HG03025 (cell line): ENCODE measurements at regions not wholly inside any gene's neighbourhood (a gene's known extent, or its start where the extent isn't known, plus 50 kb on each side); places are given as distances from the start of the nearest gene placed in this dataset.

ENCODE experiments used
- ATAC-seq: cut with Tn5 transposase; IDR thresholded peaks from one replicate; pipeline ENCODE4 v1.9.1; 2021; ENCODE audit warnings: mild to moderate bottlenecking, moderate library complexity; ENCODE audit not compliant: unreplicated experiment, low FRiP score

DNA sequence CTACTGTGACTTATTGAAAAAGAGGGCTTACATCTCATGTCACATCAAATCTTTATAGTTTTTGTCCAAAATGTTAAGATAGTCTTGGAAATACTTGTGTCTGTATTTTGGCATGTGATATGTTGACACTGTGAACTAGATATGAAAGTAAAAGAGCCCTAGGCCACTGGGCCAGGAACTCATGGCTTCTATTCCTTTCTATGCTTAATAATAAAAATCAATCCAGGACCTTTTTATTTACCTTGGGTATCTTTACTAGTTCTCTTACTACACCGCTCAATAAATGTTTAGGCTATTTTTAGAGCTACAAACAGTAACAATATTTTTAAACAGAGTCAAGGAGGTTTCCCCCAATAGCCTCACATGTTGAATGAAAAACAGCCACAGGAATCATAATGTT, 348.6 kb upstream of the SLC24A2 start:
- no peak for ATAC-seq

GRCh38 chr9:20135119-20135697, 346.4 kb upstream of the SLC24A2 start:
- ATAC-seq = no peak

DNA sequence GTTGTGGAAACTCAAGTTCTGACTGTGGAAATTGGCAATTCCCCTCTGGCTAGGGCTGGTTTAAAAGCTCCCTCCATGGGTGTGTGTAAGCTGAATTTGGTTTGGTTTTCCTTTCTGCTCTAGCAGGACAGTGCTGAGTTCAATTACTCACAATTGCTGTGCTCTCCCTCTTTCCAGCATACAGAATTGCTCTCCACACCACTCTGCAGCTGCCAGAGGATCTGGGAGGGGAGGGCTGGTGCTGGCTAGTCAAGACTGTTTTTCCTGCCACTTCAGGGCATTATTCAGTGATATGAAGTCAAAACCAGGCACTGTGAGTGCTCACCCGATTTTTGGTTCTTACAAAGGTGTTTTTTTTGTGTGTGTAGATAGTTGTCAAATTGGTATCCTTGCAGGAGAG, 336.9 kb upstream of the SLC24A2 start:
- no peak for ATAC-seq

DNA sequence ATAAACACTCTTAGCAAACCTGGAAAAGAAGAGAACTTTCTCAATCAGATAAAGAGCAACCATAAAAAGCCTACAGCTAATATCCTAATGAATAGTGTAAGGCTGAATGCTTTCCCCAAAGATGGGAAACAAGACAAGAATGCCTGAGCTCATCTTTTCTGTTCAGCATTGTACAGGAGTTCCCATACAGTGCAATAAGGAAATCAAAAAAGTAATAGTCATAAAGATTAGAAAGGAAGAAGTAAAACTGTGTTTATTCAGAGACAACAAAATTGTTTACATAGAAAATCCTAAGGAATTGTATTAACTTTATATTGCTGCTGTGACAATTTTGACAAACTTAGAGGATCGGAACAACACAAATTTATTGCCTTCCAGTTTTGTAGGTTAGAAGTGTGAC, 330.7 kb upstream of the SLC24A2 start:
- ATAC-seq = no peak

DNA sequence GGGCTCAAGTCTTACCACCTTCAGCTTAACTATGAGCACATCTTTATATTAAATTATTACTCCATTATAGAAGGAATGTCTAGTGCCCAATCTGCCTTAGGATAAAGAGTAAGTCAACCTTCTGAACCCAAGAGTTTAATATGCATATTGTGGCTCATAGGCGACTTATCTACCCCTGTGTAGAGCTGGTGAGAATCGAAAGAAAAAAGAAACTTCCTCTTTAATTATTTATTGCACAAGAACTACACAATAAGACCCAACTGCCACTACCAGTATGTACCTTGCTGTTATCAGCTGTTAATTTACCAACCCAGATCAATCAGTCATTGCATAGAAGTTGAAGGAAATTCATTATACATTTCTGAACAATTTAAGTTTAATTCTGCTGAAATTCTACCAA, 329.1 kb upstream of the SLC24A2 start:
- ATAC-seq = no peak

DNA sequence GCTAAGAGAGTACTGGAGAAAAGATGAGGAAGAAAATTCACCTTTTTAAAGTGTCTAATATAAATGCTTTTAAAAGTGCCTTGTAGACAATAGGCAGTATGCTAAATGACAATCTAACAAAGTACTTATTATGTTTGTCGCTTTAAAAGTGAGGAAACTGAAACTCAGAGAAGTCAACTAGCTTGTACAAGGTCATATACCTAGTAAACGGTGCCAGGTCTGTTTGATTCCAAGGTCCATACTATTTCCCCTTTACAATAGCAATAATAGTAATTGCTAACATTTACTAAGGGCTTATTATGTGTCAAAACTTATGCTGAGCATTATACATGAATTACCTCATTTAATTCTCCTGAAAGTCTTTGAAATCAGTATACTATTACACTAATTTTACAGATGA, 328.6 kb upstream of the SLC24A2 start:
- no peak for ATAC-seq

DNA sequence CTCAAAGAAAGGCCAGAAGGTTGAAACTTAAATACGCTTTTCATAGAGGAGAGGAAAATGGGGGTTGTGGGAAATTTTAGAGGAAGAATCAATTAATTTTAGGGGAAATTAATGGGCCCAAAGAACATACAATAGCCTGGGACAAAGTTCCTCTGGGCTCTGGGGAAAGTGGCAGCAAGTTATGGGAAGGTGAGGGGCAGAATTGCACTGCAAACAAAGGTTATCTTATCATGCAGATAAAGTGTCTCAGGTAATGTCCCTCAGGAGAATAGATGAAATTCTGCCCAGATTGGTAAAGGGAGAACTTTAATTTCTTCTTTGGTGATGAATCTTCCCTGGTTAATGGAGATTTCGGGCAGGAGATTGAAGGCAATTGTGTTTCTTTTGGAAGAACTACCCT, 326.1 kb upstream of the SLC24A2 start:
- no peak for ATAC-seq

GRCh38 chr9:20112205-20112783, 323.5 kb upstream of the SLC24A2 start:
- ATAC-seq = no peak

DNA sequence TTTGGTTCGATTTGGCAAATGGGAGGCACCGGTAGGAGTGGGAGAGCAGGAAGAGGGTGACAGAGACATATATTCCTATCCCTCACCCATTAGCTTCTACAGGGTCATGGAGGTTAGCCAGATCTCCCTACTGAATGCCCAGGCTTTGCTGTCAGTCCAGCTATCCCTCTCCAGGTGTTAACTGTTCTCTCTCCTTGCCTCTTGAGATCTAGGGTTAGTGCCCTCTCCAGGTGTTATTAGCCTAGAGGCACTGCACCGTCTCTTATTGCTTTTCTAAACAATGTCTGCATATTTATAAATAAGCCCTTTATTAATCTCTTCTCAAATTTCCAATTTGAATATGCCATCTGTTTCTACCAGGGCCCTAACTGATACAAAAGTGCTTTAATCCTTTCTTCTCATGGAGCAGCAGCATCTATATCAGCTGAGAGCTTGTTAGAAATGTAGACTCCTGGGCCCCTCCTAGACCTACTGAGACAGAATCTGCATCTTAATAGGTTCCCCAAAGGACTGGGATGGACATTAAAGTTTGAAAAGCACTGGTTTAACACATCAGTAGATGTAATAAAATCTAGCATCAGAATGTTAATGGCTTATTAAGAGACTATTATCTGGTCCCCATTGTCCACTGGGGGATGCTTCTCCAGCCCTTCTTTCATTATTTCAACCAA, 322.5 kb upstream of the SLC24A2 start:
- ATAC-seq = no peak

DNA sequence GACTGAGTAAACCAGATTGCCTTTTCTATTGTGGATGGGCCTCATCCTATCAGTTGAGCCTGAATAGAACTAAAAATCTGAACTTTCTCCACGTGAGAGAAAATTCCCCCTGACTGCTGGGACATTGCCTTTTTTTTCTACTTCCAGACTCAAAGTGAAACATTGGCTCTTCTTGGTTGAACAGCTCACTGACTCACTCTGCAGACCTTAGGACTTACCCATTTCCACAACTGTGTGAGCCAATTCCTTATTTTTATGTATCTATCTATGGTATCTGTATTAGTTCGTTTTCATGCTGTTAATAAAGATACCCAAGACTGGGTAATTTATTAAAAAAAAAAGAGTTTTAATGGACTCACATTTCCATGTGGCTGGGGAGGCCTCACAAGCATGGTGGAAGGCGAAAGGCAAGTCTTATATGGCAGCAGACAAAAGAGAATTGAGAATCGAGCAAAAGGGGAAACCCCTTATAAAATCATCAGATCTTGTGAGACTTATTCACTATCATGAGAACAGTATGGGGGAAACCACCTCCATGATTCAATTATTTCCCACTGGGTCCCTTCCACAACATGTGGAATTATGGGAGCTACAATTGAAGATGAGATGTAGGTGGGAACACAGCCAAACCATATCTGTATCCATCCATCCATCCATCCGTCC, 306.7 kb upstream of the SLC24A2 start:
- no peak for ATAC-seq

DNA sequence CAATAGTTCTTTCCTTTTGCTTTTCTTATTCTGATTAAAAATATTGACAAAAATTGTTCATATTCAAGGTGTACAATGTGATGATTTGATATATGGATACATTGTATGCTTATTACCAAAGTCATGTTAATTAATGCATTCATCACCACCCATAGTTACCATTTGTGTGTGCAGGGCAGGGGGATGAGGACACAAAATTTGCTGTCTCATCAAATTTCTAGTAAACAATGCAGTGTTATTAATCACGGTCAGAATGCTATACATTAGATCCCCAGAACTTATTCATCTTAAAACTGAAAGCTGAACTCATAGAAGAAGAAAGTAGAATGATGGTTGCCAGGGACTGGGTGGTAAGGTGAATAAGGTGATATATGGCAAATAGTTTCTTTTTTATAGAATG, 303.7 kb upstream of the SLC24A2 start:
- no peak for ATAC-seq

- no peak for ATAC-seq
These were observed 298.6 kb upstream of the SLC24A2 start for GRCh38 chr9:20087481-20087880.

GRCh38 chr9:20085842-20086241, 297.0 kb upstream of the SLC24A2 start:
- no peak for ATAC-seq

- ATAC-seq = no peak
These were observed 295.3 kb upstream of the SLC24A2 start for GRCh38 chr9:20084125-20084524.

DNA sequence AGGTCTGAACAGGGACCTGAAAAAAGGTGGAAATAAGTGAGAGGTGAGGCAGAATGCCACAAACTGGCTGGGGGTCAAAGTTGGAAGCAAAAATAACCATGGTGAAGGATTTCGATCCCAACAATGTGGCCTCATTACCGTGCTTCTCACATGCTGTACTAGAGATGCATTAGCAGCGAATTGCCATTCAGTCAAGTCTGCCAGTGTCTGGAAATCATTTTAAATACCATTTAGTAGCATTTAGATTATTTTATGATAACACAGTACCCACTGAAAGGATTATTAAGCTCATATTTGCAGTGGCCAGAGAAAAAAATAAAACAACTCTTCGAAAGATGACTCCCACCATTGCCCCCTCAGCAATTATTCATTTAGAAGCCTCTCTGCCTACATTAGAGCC, 294.6 kb upstream of the SLC24A2 start:
- ATAC-seq = no peak

- ATAC-seq = no peak
These were observed 294.0 kb upstream of the SLC24A2 start for GRCh38 chr9:20082831-20083230.

DNA sequence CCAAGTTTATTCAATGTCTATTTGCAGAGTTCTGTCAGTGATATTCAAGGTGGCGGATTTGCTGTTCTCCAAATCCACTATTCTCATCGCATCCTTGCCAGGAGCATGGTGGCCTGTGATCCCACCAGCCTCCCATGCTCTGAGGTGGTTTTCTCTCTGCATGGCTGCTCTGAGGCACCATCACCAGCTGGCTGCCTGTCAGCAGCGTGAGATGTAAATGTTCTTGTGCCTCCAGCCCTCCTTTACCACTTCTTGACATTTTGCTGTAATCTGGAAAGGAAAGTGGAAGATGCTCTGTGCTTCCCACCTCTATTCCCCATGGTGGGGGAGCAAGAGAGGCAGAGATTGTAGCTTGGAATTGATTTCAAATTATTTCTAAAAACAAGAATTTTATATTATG, 293.6 kb upstream of the SLC24A2 start:
- no peak for ATAC-seq

DNA sequence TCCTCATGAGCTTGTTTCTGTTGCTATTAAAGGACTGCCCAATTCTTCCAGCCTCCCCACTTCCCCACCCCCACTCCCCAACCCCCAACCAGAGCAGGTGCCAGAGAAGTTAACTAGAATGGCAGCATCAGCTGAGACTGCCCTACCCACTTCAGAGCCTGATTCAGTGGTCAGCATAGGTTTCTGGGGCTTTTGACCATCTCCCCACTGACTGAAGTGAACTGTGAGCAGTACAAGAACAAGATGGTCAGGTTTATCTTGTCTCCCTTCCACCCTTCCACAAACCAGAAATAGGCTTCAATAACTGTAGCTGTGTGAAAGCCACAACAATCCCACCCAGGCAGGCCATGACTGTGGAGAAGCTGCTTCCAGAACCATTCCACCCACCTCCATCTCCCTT, 289.4 kb upstream of the SLC24A2 start:
- ATAC-seq = no peak

GRCh38 chr9:20074291-20074690, 285.5 kb upstream of the SLC24A2 start:
- no peak for ATAC-seq

DNA sequence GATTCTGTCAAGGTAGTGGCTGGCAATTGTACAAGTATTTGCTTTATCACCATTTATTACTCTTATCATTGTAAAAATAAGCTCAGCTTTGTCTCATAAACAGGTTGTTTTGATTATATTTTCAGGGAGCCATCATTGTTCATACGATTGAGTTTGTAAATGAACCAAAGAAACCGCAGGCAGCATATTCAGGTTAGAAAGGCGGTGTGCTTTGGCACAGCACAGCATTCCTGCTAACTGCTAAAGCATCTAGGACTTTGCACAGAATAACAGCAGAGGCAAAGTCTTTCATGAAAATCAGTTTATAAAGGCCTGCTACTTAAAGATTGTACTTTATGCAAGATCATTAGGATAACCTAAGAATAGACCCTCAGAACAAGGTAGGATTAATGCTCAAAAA, 281.5 kb upstream of the SLC24A2 start:
- ATAC-seq = no peak

DNA sequence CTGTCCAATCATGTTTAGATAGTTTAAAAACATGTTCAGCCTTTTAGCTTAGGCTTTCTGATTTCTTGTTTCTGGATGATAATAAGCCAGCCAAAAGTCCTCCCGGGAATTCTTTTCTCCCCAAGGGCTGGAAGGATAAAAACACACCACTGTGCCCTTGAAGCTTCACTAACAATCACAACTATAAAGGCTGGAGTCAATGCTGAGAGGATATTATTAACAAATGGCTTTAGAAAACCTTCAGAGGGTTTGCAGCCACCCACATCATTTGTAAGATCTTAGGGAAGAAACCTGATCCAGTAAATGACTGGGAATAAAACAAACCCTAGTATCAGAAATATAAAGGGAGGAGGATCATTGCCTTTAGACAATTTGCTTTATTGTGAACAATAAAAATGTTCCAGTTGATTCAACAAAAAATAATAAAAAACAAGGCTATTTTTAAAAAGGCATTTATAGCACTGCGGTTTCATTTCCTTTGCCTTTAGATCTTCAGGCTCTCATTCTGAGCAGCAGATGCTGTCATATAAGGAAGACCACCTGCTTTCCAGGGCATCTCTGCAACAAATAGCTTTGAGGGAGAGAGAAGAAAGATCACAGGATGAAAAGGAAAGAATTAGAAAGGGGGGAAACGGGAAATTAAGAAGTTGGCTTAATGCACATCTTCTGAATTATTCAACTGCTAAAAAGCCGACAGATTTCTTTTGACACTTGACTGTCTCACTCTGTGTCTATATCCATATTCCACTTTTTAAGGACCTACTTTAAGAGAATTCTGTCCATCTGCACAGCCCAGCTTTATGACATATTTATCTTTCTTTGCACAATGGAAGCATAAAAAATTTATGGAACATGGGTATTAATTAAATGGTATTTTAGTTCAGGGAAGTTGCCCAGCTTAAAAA, 277.2 kb upstream of the SLC24A2 start:
- ATAC-seq = no peak
